ENCODE measurements at regions not wholly inside any gene's neighbourhood (a gene's known extent, or its start where the extent isn't known, plus 50 kb on each side); places are given as distances from the start of the nearest gene placed in this dataset.

DNA sequence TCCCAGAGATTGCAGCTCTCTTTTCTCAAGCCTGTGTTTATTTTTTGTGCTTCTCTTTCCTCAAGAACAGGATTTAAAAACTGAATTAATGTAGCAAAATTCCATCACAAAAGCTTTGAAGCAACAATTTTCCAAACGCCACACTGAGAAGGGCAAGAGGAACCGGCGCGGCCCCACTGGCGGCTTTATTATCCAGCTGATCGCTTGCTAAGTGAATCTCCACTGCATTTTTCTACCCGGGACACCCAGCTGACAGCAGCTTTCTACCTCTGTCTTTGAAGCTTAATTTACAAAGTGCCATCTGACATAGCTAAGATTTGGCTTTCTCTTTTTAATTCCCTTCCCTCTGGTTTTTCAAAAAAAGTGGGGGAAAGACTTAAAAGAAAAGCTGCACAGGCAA, 369.3 kb upstream of the C1orf174 start:
- no peak for DNase-seq (ENCODE audit: low read depth)

DNA sequence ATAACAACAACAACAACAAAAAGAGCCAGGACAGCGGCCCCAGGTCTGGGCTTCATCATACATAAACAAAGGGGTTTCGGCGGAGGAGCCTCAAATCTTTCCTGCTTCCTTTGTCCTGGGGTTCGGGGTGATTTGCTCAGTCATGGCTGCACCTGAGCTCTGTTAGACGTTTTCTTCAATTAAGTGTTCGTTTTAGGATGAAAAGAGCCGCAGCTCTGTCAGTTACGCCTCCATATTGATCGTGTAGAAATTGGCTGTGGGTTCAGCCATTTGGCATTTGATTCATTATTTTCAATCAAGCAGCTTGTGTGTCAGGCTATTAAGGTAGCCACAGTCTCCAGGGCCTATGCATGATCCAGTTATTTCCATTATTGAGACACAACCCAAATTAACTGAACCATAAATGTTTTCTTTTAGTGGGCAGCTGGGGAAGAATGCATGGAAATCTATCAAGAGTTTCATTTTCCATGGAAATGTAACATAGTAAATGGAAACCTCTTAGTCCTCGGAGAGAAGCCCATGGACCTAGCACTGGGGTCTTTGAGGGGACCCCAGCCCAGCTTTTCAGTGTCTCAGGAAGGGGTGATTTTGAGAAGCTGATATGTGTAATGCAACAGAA, 370.0 kb upstream of the C1orf174 start:
- no peak for DNase-seq (ENCODE audit: low read depth)

DNA sequence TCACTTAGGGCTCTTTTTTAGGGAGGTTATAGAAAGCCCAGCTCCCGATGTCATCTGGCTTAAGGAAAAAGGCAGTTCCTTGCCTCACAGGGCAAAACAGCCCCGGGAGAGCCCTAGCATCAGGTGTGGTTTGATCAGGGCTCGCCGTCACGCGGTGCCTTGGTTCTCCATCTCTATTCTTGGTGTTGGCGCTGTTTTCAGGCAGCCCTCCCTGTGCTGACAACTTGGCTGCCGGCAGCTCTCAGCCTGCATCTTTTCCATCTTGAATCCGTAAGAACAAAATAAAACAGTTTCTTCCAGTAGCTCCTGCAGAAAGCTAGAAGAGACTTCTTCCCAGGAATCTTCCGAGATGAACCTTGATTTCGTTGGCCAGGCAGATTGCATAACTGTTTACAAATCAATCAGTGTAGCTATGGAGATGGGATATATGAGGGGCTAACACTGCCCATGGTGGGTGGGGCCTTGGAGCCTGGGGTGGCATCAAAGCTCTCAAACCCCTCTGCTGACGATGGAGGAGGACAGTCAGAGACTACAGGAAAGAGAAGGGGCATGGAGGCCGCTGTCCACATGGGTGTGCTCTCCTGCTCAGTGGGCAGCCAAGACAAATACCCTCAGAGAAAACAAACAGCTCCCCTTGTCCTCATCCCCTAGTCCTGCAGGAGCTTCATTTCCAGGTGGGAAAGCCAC, 370.7 kb upstream of the C1orf174 start:
- no peak for DNase-seq (ENCODE audit: low read depth)

DNA sequence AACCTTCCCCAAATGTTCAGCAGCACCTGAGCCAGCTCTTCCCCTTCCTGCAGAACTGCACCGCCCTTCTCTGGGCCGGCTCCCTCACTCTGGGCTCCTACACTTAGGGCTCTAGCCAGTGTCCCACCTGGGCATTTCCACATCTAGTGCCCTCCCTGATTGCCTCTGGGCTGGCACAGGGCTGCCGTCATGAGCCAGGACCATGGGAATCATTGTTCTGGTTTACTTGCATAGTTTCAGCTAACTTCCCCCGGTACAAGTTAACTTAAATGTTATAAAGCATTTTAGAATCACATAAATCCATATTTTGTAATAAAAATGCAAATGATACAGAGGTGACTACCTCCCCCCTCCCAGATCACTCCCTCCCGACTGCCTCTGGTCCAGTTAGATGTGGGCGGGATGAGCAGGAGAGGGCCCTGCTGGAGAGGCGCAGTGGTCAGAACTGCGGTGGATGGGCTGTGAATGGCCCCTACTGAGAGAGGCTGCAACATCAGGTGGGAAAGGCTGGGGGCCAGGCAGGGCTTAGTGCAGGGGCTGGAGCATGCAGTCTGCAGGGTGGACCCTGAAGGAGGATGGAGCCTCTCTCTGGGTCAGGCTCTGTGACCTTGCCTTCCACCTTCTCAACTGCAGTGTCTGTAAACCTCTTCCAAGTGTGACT, 371.4 kb upstream of the C1orf174 start:
- no peak for DNase-seq (ENCODE audit: low read depth)

DNA sequence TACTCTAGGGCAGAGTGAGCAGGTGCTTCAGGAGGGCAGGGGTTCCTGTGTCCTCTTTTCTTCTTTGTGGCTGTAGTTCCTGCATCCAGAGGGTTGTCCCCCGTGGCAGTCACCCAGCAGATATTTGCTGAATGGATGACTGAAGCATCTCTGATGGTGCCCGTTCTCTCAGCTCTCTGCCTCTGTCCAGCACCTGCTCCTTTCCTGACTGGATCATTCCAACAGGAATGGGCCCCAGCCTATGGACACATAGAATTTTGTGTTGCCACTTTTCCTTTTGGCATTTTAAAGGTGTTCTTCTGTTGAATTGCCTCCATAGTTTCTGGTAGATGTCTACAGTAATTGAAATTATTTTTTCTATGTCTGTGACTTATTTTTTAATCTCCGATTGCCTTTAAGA, 372.5 kb upstream of the C1orf174 start:
- DNase-seq (ENCODE audit: low read depth), result no peak

DNA sequence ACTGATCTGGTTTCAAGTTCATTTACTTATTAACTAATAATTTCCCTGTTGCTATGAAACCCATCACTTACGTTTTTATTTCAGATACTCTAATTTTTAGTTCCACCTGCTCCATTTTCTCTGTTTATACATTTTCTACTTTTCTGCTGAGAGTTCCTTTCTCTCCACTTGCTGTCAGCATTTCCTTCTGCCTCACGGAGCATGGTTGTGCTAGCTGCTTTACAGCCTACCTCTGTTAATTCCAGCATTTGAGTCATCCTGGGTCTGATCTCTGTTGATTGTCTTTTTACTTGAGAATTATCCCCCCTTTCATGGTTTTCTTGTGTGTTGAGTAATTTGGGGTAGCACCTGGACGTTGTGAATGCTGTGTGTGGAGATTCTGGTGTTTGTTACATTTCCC, 373.2 kb upstream of the C1orf174 start:
- no peak for DNase-seq (ENCODE audit: low read depth)

DNA sequence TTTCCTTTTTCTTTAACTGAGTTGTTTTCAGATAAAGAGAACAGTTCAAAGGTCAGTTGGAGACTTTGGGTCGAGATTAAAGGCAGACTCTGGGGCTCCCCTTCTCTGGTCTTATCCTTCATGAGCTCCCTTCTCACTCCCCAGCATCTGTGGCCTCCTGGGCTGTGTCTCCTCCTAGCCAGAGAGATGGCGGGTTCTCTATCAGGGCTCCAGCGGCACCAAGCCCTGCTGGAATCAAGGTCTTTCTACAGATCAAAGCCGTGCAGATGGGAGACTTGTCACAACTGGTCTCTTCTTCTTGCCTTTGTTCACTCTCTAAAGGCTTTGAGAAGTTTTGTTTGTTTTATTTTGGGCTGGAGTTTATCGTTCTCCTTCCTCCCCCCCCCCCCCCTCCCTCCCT, 373.7 kb upstream of the C1orf174 start:
- no peak for DNase-seq (ENCODE audit: low read depth)

DNA sequence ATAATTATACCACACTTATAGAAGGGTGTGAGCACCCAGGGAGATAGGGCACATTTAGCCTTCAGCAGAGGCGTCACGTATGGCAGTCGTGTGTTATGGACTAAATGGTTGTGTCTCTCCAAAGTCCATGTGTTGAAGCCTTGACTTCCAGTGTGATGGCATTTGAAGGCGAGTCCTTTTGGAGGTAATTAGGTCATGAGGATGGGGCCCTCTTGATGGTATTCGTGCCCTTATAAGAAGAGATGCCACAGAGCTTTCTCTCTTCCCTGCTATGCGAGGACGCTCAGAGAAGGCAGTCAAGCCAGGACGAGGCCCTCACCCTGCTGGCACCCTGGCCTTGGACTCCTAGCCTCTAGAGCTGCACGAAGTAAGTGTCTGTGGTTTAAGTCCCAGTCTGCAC, 375.0 kb upstream of the C1orf174 start:
- no peak for DNase-seq (ENCODE audit: low read depth)

DNA sequence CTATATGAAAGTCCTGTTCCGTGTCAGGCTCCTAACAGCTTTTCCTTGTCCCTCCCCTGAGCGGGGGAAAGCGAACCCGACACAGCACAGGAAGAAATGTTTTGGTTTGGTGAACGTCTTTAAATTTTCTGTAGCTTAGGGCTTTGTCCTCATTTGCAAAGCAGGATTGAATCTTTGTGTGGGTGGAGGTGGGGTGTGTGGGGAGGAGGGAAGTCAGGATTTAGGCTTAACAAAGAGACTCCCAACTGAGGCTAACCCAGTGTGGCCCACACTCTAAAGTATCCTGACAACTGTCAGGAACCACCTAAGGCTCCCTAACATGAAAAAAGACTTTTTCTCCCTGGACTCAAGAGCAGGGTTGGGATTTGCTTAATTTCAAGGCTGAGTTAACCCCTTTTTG, 376.2 kb upstream of the C1orf174 start:
- no peak for DNase-seq (ENCODE audit: low read depth)

DNA sequence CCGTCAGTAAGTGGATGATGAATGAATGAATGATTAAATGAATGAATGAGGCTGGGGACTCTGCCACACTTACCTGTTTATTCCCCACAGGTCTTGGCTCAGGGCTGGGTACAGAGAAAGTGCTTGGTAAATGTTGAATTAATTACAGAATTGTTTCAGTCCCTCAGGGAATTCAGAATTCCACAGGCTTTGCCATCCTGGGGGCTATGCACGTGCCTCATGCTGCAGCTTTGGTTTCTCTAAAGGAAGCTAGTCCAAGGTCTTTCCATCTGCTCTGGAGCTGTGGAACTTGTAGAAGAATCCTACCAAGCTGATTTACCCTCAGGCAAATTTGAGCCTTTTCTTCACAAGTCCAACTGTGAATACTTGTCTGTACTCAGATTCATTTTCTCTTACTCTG, 376.8 kb upstream of the AJAP1 start:
- DNase-seq (ENCODE audit: low read depth), result no peak

DNA sequence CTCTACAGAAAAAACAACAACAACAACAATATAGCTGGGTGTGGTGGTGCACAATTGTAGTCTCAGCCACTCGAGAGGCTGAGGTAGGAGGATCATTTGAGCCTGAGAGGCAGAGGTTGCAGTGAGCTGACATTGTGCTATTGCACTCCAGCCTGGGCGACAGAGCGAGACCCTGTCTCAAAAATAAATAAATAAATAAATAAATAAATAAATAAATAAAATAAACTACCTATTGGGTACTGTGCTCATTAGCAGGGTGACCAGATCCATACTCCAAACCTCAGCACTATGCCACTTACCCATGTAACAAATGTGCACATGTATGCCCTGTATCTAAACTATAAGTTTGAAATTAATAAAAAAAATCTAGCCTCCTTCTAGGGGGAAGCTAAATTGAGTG, 369.4 kb upstream of the AJAP1 start:
- no peak for DNase-seq (ENCODE audit: low read depth)

DNA sequence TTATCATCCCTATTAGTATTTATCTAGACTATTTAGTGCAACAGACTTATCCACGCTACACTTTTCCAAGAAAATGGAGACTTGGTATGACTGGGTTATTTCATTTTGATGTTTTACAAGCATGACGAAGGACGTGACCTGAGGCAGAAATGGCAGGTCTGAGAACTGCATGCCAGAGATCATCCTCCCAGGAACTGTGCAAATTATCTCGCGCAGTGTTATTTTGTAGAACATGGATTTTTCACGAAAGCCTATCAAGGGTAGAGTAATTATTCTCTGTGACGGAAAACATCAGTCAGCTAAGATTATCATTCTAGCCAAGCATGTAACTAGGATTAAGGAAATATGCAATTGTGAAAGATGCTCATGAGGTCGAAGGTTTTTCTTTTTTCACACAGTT, 361.5 kb upstream of the AJAP1 start:
- DNase-seq (ENCODE audit: low read depth), result no peak

DNA sequence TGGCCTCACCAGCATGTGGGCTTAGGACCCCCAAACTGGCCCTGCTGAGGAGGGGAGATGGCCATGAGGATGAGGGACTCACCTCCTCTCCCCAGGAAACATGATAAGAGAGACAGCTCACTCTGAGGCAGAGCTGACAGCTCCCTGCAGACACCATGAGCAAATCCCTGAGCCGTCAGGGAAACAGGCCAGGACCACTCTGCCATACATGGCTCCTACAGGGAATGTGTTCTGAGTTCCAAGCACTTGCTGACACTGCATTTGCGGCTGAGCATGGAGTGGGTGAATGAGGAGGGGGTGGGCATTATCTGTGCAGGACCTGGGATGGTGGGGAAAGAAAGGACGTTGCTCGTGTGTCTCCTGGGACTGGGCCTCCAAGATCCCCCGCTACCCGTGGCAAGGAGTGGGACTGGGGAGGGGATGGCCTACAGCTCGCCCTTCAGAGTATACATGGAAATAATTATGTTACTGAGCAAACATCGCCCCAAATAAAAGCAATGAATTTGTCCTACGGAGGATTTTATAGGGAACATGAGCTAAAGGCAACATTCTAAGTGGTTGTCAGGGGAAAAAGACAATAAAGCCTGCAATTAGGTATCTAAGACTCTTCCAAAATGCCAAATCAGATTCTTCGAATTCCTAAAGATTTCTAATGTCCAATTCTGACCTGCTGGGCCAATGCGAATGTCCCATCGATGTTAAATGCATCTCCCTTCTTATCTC, 355.9 kb upstream of the AJAP1 start:
- DNase-seq (ENCODE audit: low read depth), result no peak

DNA sequence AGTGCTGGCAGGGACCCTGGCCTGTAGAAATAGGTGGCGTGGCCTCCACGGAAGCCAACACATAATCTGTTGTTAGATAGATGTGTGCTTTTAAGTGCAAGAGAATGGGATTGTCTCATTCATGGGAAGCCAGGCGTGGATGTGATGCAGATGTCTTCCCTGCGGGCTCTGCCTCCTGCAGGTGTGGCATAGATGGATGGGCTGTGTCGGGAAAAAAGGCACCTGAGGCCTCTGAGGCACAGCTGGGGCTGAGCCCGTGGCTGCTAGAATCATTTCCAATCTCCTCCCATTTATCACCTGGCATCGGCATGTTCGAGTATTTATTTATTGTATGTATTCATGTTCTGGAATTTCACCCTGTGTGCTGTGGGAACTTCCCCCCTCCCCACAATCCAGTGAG, 353.4 kb upstream of the AJAP1 start:
- DNase-seq (ENCODE audit: low read depth), result no peak

DNA sequence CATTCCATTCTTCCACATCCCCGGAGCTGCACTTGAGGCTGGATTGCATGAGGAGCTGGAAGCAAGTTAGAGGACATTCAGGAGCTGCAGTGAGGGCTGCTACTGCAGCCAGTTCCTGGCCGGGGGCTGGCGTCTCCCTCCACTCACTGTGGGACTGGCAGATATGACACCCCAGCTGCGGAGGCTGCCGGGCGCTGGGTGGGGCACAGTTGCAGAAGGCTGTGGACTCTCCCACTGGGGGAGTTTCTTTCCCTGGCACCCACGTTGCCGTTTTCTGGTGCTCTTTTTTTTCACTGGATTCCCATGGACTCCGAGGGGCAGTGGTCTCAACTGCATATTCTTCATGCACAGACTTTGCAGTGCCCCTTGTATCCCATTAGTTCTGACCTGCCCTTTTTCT, 351.1 kb upstream of the AJAP1 start:
- no peak for DNase-seq (ENCODE audit: low read depth)

DNA sequence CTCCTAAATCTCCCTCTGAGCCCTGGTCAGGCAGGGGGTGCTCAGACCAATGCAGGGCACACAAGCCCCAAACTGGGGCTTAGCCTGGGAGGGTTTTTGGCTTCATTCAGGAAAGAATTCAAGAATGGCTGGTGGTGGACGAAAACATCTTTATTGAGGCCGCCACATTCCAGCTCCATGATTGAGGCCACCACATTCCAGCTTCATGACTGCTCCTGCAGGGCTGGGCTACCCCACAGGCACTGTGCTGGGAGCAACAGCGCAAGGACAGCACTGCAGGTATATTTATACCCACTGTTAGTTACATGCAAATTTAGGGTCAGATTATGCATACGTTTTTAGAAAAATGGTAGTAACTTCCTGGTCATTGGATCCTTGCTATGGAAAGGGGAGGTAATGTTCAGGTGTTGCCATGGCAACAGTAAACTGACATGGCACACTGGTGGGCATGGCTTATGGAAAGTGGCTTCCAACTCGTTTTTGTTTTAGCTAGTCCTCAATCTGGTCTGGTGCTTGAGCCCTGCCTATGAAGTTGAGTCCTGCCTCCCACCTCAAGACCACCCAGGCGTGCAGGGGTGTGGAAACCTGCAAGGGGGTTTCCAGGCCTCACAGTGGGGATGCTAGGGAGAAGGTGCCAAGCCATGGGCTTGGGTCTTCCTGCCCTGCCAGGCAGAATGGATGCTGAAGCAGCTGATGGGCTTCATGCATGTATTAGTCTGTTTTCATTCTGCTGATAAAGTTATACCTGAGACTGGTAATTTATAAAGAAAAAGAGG, 348.7 kb upstream of the AJAP1 start:
- DNase-seq (ENCODE audit: low read depth), result no peak

DNA sequence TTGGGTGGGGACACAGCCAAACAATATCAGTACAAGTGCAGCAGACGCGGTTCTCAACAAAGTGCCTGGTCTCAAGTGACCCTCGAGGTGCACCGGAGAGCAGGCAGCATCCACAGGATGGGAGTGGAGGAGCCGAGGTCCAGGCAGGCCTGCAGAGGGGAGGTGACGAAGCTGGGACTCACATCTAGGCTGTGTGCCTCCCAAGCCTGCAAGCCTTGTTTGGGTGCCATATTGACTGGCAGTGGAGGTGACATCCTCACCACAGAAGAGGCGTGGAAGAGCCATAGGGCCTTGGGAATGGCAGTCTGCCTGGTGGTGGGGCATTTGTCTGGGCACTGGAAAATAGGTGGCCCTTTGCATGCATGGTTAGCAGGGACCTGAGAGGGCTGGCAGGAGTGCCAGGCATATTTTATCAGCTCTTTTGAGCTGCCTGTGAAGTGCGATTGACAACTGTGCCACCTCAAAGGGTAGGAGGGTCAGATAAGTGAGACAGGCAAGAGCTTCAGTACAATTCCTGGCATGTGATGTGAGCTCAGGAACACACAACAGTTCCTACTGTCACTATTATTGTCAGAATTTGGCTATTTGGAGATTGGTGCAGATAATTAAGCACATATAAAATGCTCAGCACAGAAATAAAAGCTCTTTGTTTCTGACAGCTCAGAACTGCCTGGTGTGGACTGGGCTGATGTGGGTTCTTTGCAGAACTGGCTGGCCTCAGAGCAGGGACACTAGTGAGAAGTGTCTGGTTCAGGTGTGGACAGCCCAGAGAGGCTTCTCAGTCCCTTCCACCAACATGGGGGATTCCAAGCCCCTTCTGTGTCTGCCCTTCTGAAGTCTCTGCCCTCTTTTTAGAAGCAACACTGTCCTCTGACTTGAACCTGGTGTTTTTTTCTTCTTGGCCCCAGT, 347.6 kb upstream of the AJAP1 start:
- DNase-seq (ENCODE audit: low read depth), result no peak

DNA sequence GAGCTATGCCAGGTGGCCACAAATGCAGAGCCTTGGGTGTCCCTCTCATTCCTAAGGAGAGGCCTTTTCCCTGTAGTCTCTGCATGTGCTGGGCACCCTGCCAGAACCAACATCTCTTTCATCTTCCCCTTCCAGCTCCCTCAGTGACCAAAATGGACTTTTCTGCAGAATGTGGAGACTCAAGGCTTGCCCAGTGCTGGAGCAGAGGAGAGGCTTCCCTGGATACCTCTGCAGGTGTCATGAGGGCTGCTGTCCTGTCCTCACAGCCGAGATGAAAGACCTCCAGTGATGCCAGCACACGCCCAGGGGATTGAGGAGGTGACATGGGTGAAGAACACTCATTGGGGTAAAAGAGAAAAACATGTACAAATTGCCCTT, 347.0 kb upstream of the AJAP1 start:
- DNase-seq (ENCODE audit: low read depth), result no peak

DNA sequence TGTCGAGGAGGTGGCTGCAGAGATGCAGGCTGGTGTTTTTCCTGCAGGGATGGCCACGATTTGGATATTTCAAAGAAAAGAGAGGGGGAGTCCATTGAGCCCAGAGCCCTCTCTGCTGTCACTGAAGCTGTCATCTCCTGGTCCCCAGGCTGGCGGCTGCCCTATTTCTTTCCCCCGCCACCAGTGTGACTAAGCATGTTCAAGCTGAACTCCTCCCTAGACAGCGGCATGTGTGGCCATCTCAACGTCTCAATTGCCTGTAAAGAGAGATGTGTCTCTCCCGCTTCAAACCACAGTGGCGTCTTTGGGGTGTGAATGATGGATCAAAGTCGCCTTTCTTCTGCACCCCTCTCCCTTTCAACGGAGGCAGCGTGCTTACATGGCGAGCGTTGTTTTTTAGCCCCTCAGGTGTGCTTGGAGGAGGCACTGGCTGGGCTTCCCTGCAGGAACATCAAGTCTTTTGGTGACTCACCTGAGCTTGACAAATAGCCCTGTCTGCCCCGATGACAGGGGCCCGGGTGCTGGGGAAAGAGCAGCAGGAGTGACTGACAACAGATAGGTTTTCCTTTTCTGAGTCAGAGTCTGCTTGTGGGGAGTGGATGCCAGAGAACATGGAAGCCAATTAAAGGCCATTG, 346.4 kb upstream of the AJAP1 start:
- no peak for DNase-seq (ENCODE audit: low read depth)

DNA sequence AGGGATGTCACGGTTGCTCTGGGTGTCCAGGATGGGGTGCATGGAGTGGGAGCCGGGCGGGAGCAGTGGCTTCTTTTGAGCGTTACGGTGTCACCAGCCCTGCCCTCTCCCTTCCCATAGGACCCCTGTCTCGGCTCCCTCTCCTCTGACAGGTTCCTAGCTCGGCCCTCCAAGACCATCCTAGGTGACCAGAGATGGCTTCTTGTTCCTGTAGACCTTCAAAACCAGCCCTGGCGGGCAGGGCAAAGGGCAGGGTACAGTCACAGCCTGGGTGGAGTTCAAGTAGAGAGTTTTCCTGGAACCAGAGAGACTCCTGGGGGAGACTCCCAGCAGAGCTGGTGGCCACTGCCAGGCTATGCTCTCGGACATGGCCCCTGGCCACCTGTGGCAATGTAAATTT, 345.6 kb upstream of the AJAP1 start:
- no peak for DNase-seq (ENCODE audit: low read depth)

Data from myocyte (in vitro differentiated cells).